Activated CD4-positive, alpha-beta T cell treated with anti-CD3 and anti-CD28 coated beads for 36 hours (primary cell): ENCODE measurements at regions not wholly inside any gene's neighbourhood (a gene's known extent, or its start where the extent isn't known, plus 50 kb on each side); places are given as distances from the start of the nearest gene placed in this dataset.

ENCODE experiments used
- ATAC-seq: fragments of 200-7000 bp; cut with Tn5 transposase; one replicate; pipeline ENCODE4 v1.10.0; 2021; ENCODE audit warnings: mild to moderate bottlenecking, moderate library complexity
- CTCF ChIA-PET: fragments of 350-600 bp; sonication (Branson Sonifier 250); formaldehyde crosslinking; loops from one replicate; lab custom pipeline; 2021; ENCODE audit warnings: antibody characterized with exemption; lab: Charles Lee
- POLR2A ChIA-PET: fragments of 350-600 bp; sonication (Branson Sonifier 250); formaldehyde crosslinking; loops from one replicate; lab custom pipeline; 2021; ENCODE audit warnings: antibody characterized with exemption, inconsistent platforms; lab: Charles Lee
- DNase-seq: peaks from one replicate; pipeline ENCODE4 v3.0.0-alpha.2; 2020
- H3K27ac Mint-ChIP-seq: one replicate; pipeline ENCODE4 v1.8.0; 2021; ENCODE audit warnings: mixed read lengths
- H3K27me3 Mint-ChIP-seq: one replicate; pipeline ENCODE4 v1.8.0; 2021; ENCODE audit warnings: mixed read lengths
- H3K36me3 Mint-ChIP-seq: one replicate; pipeline ENCODE4 v1.8.0; 2021; ENCODE audit warnings: low read depth, mixed read lengths
- H3K4me1 Mint-ChIP-seq: one replicate; pipeline ENCODE4 v1.8.0; 2021; ENCODE audit warnings: mixed read lengths
- H3K4me3 Mint-ChIP-seq: one replicate; pipeline ENCODE4 v1.8.0; 2021; ENCODE audit warnings: mild to moderate bottlenecking, moderate library complexity, mixed read lengths
- H3K9me3 Mint-ChIP-seq: one replicate; pipeline ENCODE4 v1.8.0; 2021; ENCODE audit warnings: low read depth, mixed read lengths
- intact Hi-C, 2 experiments: fragments of 100-400 bp; cut with DNase I in 1 of 2; cut with micrococcal nuclease in 1 of 2; formaldehyde crosslinking; loops; one replicate each; pipeline versions ENCODE4 v1.14.2 to v1.15.1; 2022 to 2024; cut with DNase I, micrococcal nuclease

DNA sequence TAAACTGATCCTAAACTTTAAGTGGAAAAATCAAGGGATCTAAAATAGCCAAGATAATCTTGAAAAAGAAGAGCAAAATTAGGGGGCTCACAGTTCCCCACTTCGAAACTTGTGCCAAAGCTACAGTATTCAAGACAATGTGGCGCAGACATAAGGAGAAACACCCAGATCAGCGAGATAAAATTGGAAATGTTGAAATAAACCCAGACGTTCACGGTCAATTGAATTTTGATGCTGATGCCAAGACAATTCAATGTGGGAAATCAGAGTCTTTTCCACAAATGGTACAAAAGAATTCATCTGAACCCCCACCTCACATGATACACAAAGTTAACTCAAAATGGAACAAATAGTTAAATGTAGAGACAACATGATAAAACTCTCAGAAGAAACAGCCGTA lies 601.6 kb downstream of the BRD1 start:
- no peak for ATAC-seq
- no peaks in the 10 kb centered on the region for H3K36me3 Mint-ChIP-seq
- no peak overlapping the region for H3K4me3 Mint-ChIP-seq
- ChIA-PET CTCF (no interaction called here), POLR2A (no interaction called here)
- H3K27me3 Mint-ChIP-seq = peaks cover 20% of the 10 kb centered on the region
- no peaks in the 10 kb centered on the region for H3K4me1 Mint-ChIP-seq
- intact Hi-C loops = no loop called here
- no peak for DNase-seq
- H3K9me3 Mint-ChIP-seq = no peaks in the 10 kb centered on the region
- H3K27ac Mint-ChIP-seq = no peak overlapping the region

GRCh38 chr22:49224243-49224642 lies 603.4 kb downstream of the BRD1 start:
- Mint-ChIP-seq H3K9me3 (no peaks in the 10 kb centered on the region), H3K4me1 (no peaks in the 10 kb centered on the region), H3K4me3 (no peak overlapping the region), H3K27ac (no peak overlapping the region), H3K27me3 (peaks cover 24% of the 10 kb centered on the region), H3K36me3 (no peaks in the 10 kb centered on the region)
- ChIA-PET POLR2A (no interaction called here), CTCF (no interaction called here)
- no peak for DNase-seq
- intact Hi-C loops = no loop called here
- no peak for ATAC-seq

- H3K27ac Mint-ChIP-seq = no peak overlapping the region
- DNase-seq (no peak), ATAC-seq (no peak)
- ChIA-PET CTCF (no interaction called here), POLR2A (no interaction called here)
- H3K4me3 Mint-ChIP-seq = no peak overlapping the region
- H3K9me3 Mint-ChIP-seq = peaks cover 9% of the 10 kb centered on the region
- intact Hi-C loops = no loop called here
- peaks cover 3% of the 10 kb centered on the region for H3K36me3 Mint-ChIP-seq
- peaks cover 37% of the 10 kb centered on the region for H3K27me3 Mint-ChIP-seq
- H3K4me1 Mint-ChIP-seq = no peaks in the 10 kb centered on the region
Measured at GRCh38 chr22:49218142-49218541, 609.5 kb downstream of the BRD1 start.

DNA sequence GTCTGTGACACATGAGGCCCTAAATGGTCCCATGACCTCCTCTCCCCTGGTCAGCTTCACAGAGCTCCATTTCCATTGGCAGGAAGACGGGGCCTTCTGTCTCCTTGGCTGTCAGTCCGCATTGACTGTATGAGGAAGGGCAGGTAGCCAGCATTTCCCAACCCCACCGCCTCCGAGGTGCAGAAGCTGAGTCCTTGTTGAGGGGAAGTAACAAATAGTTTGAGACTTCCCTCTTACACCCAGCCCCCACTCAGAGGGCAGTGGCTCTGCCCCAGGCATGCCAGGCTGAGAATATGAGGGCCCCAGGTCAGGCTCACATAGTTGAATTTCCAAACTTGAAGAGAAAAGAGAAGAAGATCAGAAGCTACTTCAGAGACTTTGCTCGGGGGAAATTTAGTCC lies 611.1 kb downstream of the BRD1 start:
- Mint-ChIP-seq H3K27ac (no peak overlapping the region), H3K4me3 (no peak overlapping the region), H3K9me3 (peaks cover 9% of the 10 kb centered on the region), H3K27me3 (peaks cover 34% of the 10 kb centered on the region), H3K36me3 (peaks cover 3% of the 10 kb centered on the region), H3K4me1 (no peaks in the 10 kb centered on the region)
- intact Hi-C loops = no loop called here
- DNase-seq (no peak), ATAC-seq (no peak)
- POLR2A ChIA-PET = no interaction called here
- CTCF ChIA-PET = no interaction called here

GRCh38 chr22:49215840-49216239 lies 611.8 kb downstream of the BRD1 start:
- Mint-ChIP-seq H3K27ac (no peak overlapping the region), H3K27me3 (peaks cover 28% of the 10 kb centered on the region), H3K4me1 (no peaks in the 10 kb centered on the region), H3K4me3 (no peak overlapping the region), H3K36me3 (peaks cover 3% of the 10 kb centered on the region), H3K9me3 (peaks cover 9% of the 10 kb centered on the region)
- ATAC-seq (no peak), DNase-seq (no peak)
- POLR2A ChIA-PET = no interaction called here
- CTCF ChIA-PET = no interaction called here
- intact Hi-C loops = no loop called here

DNA sequence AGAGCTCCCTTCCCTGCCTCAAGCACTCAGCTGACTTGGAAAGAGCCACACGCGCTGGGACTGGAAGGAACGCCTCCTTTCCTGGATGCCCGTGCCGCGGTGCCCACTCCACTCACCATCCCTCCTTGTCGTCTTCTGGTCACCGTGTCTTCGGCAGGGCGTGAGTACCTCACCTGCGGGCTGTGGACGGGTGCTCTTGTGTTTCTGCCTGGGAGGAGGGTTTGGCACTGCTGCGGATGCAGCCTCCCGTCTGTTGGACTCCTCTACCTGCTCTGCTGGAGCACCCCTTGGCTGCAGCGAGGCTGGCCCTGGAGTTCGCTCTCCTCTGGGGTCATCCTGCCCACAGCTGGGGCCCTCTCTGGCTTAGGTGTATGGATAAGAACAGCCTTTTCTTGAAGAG lies 612.7 kb downstream of the BRD1 start:
- ATAC-seq (no peak), DNase-seq (no peak)
- ChIA-PET POLR2A (no interaction called here), CTCF (no interaction called here)
- Mint-ChIP-seq H3K36me3 (peaks cover 3% of the 10 kb centered on the region), H3K9me3 (peaks cover 9% of the 10 kb centered on the region), H3K4me1 (no peaks in the 10 kb centered on the region), H3K27me3 (peaks cover 28% of the 10 kb centered on the region), H3K27ac (no peak overlapping the region), H3K4me3 (no peak overlapping the region)
- intact Hi-C loops = no loop called here

DNA sequence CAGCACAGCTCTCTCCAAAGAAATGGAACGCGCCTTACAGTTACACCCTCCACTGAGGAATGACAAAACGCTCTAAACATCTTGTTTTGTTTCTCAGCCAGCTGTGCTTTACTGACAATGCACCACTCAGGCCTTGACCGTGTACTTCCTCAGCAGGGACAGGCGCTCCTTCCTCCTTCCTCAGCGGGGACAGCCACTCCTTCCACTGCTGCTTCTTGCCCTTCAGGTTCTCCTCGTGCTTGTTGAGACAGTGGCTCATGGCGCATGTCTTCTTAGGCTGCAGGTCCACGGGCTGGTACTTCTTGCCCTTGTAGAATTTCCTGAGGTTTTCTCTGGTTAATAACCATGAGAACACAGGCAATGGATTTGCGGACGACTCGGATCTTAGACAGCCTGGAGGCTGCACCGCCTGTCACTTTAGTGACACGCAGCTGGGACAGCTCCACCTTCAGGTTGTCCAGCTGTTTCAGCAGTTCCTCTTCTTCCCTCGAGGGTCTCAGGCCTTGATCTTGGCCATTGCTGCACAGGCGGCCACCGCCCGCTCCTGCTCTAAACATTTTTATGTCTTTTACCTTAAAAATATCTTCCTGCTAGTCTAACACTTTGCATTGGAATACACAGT lies 613.8 kb downstream of the BRD1 start:
- Mint-ChIP-seq H3K36me3 (peaks cover 3% of the 10 kb centered on the region), H3K4me3 (no peak overlapping the region), H3K4me1 (no peaks in the 10 kb centered on the region), H3K27ac (no peak overlapping the region), H3K9me3 (peaks cover 9% of the 10 kb centered on the region), H3K27me3 (peaks cover 24% of the 10 kb centered on the region)
- intact Hi-C loops = no loop called here
- ATAC-seq (no peak), DNase-seq (no peak)
- ChIA-PET POLR2A (no interaction called here), CTCF (no interaction called here)

DNA sequence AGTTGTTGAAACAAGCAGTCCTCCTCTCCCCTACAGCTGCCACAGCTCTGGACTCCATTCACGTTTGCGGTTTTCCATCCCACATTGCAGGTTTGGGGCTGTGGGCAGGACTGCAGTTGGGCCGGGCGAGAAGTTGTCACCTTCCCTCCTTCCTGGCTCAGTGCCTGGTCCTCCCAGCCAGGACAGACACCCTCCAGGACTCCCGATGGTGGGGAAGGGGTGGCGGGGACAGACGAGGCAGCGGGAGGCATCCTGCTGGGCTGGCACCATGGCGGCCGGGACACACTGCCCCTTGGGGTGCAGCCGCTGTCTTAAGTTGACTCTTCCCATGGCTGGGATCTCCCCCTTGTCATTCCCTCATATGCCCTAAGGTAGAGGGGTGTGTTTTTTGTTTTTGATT lies 615.2 kb downstream of the BRD1 start:
- H3K27ac Mint-ChIP-seq = no peak overlapping the region
- no peaks in the 10 kb centered on the region for H3K4me1 Mint-ChIP-seq
- no peak for DNase-seq
- CTCF ChIA-PET = no interaction called here
- peaks cover 12% of the 10 kb centered on the region for H3K27me3 Mint-ChIP-seq
- no peak for ATAC-seq
- POLR2A ChIA-PET = no interaction called here
- no peak overlapping the region for H3K4me3 Mint-ChIP-seq
- intact Hi-C loops = no loop called here
- peaks cover 2% of the 10 kb centered on the region for H3K9me3 Mint-ChIP-seq
- H3K36me3 Mint-ChIP-seq = no peaks in the 10 kb centered on the region

DNA sequence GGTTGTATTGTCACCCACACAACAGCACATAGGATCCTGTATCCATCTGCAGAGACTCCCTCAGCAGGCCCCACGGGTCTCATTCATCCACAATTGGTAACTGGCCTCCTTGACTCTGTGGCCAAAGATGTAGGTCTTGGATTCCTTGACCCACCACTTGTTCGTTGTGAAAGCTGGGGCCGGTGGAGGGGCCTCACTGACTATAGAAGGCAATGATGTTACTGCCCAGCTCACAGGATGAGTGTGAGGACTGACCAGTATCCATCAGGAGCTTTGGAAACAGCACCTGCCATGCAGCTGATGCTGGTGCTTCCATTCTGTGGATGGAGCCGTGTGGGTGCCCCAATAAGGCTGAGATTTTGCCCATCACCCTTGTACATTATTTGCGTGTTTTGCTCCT lies 615.7 kb downstream of the BRD1 start:
- H3K4me1 Mint-ChIP-seq = no peaks in the 10 kb centered on the region
- H3K36me3 Mint-ChIP-seq = no peaks in the 10 kb centered on the region
- H3K4me3 Mint-ChIP-seq = no peak overlapping the region
- ATAC-seq (no peak), DNase-seq (no peak)
- no peak overlapping the region for H3K27ac Mint-ChIP-seq
- ChIA-PET CTCF (no interaction called here), POLR2A (no interaction called here)
- peaks cover 12% of the 10 kb centered on the region for H3K27me3 Mint-ChIP-seq
- H3K9me3 Mint-ChIP-seq = peaks cover 2% of the 10 kb centered on the region
- intact Hi-C loops = no loop called here

GRCh38 chr22:49211176-49211575 lies 616.5 kb downstream of the BRD1 start:
- no peaks in the 10 kb centered on the region for H3K9me3 Mint-ChIP-seq
- intact Hi-C loops = no loop called here
- H3K4me3 Mint-ChIP-seq = no peak overlapping the region
- no peak for ATAC-seq
- no peaks in the 10 kb centered on the region for H3K36me3 Mint-ChIP-seq
- POLR2A ChIA-PET = no interaction called here
- CTCF ChIA-PET = no interaction called here
- H3K4me1 Mint-ChIP-seq = no peaks in the 10 kb centered on the region
- no peak for DNase-seq
- peaks cover 14% of the 10 kb centered on the region for H3K27me3 Mint-ChIP-seq
- no peak overlapping the region for H3K27ac Mint-ChIP-seq

GRCh38 chr22:49210606-49211005 lies 617.1 kb downstream of the BRD1 start:
- ChIA-PET POLR2A (no interaction called here), CTCF (no interaction called here)
- no peaks in the 10 kb centered on the region for H3K9me3 Mint-ChIP-seq
- DNase-seq (no peak), ATAC-seq (no peak)
- H3K27me3 Mint-ChIP-seq = peaks cover 10% of the 10 kb centered on the region
- H3K4me1 Mint-ChIP-seq = no peaks in the 10 kb centered on the region
- intact Hi-C loops = no loop called here
- no peaks in the 10 kb centered on the region for H3K36me3 Mint-ChIP-seq
- no peak overlapping the region for H3K4me3 Mint-ChIP-seq
- no peak overlapping the region for H3K27ac Mint-ChIP-seq

DNA sequence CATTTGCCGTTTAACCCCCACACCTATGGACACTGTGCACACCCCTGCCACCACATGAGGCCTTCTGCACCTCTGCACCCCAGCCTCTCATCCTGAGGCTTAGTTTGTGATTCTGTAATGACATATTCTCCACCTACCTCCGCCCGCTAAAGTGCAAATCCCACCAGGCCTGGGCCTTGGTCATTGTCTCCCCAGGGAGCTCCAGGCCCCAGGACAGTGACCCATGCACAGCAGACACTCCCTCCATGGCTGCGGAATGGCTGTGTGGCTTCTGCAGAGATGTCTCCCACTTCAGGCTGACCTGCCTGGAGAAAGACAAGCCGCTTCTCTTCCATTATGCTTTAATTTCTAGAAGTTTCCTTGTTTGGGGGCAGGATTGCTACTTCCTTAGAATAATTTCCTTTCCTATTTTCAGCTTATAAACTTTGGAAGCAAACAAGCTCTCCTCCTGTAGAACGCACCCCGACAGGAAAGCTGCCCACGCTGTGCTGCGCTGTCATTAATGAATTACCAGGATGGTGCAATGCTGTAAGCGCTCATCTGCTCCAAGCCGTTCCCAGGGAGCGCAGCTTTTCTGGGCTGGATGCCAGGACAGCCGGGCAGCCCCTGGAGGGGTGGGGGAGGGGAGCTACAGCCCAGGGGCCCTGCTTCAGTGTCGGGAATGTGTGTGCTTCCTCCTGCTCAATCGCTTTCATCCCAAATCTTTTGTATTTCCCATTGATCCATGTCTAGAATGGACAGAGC lies 618.0 kb downstream of the BRD1 start:
- intact Hi-C loops = no loop called here
- H3K9me3 Mint-ChIP-seq = no peaks in the 10 kb centered on the region
- peaks cover 10% of the 10 kb centered on the region for H3K27me3 Mint-ChIP-seq
- DNase-seq = no peak
- H3K36me3 Mint-ChIP-seq = no peaks in the 10 kb centered on the region
- no peak overlapping the region for H3K4me3 Mint-ChIP-seq
- CTCF ChIA-PET = no interaction called here
- POLR2A ChIA-PET = no interaction called here
- no peak overlapping the region for H3K27ac Mint-ChIP-seq
- H3K4me1 Mint-ChIP-seq = no peaks in the 10 kb centered on the region
- no peak for ATAC-seq
